NK-92 (cell line): ENCODE measurements at regions not wholly inside any gene's neighbourhood (a gene's known extent, or its start where the extent isn't known, plus 50 kb on each side); places are given as distances from the start of the nearest gene placed in this dataset.
A peak's percentile ranks its signal among the peaks of the same experiment; 100 is the strongest.

Source experiments
- DNase-seq: peaks from one replicate; lab custom pipeline; 2025; ENCODE audit not compliant: unreplicated experiment; lab: John Stamatoyannopoulos, UW

DNA sequence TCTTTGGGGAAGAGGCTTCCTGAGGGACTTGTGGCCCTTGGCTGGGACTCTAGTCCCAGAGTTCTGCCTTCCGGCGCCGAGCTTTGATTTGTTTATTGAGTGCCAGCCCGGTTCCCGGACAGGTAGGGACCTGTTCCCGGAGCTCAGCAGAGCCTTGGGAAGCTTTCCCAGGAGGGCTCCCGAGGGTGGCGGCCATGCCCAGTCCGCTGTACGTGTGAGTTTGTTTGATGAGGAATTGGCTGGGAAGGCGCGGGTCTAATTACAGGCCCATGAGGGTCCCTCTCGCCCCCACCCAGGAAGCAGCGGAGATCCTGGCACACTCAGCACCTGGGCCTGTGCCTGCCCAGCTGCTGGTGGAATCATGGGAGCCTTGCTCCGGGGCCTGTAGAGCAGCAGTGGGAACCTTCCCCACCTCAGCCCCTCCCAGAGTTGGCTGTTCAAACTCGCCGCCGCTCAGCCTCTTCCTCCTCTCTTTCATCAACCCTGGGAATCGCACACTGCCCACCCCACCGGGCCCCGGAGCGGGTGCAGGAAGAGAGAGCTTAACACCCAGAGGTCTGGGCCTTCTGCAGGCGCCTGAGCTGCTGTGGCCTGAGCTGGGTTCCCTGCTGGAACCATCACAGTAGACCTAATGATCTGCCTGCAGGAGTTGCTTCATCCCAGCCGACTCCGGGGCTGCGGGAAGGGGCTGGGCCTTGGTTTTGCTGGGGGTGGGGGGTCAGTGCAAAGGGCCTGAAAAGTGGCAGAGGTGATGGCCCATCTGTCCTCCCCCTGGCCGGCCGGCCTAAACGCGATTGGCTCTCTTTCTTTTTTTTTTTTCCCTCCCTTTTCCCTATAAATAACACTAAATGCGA lies 313.7 kb downstream of the SEC14L1 start:
- DNase-seq, result no peak

GRCh38 chr17:77455111-77455890 lies 314.5 kb downstream of the SEC14L1 start:
- DNase-seq, result no peak

DNA sequence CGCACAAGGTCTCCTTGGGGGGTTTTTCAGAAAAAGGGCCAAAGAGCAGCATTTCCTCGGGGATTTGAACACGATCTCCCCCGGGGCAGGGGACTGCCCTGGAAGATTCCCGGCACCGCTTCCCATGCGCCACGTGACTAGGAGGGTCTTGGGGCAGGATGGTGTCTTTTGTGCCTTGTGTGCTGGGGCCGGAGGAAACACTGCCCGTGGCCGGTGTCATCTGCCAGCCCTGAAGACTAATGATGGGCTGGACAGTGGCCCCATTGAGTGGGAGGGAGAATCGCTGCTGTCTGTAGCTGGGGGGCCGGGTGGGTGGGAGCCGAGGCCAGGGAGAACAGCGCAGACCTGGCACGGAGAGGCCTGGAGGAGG lies 315.1 kb downstream of the SEC14L1 start:
- no peak for DNase-seq

GRCh38 chr17:77456271-77456950 lies 315.6 kb downstream of the SEC14L1 start:
- no peak for DNase-seq

DNA sequence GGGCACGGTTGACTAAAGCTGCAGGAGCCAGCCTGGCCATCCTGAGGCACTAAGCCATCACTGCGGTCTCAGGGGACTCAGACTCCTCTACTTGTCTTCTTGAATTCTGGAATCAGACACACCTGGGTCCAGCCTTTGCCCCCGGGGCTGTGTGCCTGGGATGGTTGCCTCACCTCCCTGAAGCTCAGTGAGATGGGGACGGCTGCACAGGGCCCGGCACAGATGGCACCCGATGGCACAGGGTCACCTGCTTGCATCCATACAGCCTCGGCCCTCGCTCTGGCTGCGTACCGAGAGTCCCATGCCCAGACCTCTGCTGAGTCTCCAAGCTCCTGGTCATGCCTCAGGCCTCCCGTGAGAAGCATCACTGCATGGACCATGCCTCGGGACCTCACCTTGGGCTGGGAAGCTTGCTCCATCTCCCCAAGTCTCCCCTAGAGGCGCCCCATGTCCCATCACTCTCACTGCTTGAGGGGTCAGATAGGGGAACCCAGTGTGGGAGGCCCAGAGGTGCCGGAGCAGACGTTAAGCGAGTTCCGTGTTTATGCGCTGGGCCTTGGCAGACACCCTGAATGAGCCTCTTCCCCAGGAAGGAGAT lies 316.3 kb downstream of the SEC14L1 start:
- no peak for DNase-seq

GRCh38 chr17:77457572-77458201 lies 316.9 kb downstream of the SEC14L1 start:
- DNase-seq, result no peak

DNA sequence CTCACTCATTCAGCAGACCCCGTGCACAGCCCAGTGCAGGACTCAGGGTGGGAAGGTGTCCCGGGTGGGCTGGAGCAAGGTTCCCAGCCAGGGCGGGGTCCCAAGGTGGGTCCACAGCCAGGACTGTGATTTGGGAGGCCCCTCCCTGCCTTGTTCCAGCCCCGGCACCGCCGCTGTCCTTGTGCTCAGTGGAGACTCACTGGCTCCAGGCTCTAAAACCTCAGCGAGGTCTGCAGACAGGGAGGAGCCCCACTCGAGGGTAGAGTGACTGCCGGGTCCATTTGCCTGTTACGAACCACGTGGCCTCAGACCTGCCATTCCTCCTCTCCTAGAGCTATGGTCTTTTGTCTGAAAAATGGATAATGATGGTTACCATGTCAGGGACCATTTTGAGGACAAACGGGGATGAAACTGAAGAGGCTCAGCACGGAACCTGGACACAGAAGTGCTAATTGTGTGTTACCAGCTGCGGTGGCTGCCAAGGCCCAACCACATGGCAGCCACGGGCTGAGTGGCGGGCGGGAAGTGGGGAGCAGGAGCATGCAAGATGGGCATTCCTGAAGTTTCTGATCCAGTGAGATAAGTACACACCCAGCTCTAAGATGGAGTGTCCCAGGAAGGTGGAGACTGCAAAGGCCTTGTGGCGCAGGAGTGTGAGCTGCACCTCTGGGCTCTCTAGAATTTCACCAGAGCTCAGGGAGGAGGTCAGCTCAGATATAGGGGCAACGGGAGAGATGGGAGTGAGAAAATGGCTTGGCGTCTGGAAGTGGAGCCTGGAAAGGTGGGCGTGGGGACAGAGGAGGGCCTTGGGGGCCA lies 317.6 kb downstream of the SEC14L1 start:
- no peak for DNase-seq

DNA sequence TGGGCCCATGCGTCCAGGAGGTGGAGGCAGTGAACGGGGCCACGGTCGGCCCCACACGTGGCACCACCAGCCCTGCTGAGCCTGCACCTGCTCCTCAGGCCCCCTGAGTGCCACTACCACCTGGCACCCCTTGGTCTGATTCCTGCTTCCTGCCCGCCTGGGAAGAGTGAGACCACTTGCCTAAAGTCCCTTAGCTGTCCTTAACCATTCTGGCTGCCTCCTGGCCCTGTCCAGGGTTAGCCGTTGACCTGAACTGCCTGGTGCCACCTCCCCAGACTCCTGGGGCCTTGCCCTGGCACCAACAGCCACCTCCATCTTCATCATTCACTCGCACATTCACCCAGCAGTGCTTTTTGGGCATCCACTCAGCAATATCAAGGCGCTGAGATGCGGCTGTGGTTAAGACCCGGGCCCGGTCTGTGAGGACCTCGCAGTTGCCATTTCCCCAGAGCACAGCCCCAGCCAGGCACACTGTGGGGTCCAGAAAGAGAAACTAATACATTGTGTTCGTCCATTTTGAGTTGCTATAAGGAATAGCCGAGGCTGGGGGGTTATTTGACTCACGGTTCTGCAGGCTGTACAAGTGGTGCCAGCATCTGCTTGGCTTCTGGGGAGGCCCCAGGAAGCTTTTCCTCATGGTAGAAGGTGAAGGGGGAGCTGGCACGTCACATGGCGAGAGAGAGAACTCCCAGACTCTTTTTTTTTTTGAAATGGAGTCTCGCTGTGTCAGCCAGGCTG lies 318.4 kb downstream of the SEC14L1 start:
- no peak for DNase-seq

DNA sequence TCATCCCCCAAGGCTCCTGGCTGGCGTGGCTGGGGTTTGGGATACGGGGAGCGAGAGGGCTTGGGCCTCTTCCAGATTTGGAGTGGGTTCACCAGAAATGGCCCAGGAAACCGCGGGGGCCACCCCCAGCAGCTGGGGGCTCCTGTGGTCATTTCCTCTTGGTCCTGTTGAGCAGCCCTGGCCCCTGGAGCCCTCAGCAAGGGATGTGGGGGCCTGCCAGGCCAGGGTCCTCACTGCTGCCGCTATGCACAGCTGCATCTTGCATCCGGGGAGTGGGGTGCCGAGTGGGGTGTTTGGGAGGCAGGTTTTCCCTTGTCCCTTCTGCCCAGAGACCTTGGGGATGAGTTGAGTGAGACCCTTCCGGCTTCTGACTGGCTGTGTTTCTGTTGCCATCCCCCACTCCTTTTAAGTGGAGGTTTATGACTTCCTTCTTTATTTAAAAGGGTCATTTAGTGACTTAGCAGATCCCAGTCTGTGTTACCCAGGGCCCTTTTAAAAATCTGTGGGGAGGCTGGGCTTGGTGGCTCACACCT lies 319.8 kb downstream of the SEC14L1 start:
- DNase-seq, result no peak

DNA sequence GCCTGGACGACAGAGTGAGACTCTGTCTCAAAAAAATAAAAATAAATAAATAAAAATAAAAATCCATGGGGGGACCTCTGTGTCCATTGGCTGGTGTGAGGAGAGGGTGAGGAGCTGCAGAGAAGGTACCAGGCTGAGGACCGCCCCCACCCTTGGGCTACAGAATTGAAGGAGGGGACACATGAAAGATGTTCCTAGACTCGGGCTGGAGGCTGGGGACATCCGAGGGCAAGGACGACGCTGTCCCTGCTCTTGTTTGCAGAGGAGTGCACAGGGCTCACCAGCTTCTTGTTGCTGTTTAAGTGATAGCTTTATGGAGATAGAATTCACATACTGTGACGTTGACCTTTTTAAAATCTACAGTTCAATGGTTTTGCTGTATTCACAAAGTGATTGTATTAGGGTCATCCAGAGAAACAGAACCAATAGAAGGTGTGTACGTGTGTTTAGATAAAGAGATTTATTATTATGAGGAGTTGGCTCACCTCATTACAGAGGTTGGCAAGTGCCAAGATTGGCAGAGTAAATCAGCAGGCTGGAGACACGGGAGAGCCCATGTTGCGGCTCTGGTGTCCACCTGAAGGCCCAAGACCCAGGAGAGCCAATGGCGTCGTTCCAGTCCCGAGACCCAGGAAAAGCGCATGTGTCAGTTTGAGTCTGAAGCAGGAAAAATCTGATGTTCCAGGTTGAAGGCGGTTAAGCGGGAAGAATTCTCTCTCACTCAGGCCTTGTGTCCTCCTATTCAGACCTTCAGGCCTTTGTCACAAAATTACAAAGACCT lies 320.7 kb downstream of the SEC14L1 start:
- no peak for DNase-seq

DNA sequence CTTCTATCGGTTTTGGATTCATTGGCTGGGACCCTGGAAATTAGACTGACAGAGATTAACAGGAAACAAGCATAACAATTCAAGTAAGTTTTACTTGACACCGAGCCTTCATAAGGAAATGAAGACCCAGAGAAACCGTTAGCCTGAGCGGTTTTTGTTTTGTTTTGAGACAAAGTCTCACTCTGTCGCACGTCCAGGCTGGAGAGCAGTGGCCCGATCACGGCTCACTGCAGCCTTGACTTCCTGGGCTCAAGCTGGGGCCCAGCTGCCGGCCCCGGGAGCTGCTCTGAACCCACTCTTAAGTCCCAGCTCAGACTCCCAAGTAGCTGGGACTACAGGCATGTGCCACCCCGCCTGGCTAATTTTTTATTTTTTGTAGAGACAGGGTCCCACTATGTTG lies 321.3 kb downstream of the SEC14L1 start:
- no peak for DNase-seq

DNA sequence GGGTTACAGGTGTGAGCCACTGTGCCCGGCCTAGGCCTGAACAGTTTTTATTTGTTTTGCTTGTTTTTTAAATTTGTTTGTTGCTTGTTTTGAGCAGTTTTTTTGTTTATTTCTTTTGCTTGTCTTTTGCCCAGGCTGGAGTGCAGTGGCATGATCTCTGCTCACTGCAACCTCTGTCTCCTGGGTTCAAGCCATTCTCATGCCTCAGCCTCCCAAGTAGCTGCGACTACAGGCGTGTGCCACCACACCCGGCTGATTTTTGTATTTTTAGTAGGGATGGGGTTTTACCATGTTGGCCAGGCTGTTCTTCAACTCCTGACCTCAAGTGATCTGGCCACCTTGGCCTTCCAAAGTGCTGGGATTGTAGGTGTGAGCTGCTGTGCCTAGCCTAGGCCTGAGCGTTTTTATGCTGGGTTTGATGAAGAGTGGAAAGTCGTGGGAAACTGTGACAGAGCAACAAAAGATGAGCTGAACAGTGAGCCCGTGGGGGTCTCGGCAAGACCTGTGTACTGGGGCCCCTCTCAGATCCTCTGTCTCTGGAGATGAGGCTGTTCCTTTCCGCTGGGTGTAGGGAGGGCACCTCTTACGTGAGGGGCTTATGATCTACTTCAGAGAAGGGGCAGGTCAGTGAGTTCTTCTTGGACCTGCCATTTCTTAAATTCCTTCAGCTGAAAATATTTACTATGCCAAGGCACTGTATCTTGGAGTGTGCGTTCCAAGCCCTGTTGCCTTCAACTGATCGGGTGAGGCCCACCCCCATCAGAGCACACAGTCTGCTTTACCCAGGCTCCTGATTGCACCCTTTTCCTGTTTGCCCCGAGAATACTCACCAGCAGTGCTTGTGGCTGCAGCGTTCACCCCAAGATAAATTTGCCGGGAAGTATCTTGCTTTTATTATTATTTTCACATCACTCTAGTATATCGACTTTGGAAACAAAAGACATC lies 322.1 kb downstream of the SEC14L1 start:
- DNase-seq, result no peak

DNA sequence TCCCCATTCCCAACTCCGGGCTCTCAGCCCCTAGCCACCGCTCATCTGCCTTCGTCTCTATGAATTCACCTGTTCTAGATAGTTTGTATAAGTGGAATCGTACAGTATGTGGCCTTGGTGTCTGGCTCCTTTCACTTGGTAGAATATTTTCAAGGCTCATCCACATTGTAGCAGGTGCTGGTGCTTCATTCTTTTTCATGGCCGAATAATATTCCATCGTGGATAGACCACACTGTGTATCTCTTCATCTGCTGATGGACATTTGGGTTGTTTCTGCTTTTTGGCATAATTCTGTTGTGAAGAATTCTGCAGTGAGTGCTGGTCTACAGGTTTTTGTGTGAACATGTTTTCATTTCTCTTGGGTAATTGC lies 324.2 kb downstream of the SEC14L1 start:
- DNase-seq, result no peak

- peak; percentile 40 for DNase-seq
Observed at GRCh38 chr17:77465358-77466041, 324.7 kb downstream of the SEC14L1 start.

GRCh38 chr17:77466140-77466539 lies 325.4 kb downstream of the SEC14L1 start:
- no peak for DNase-seq

DNA sequence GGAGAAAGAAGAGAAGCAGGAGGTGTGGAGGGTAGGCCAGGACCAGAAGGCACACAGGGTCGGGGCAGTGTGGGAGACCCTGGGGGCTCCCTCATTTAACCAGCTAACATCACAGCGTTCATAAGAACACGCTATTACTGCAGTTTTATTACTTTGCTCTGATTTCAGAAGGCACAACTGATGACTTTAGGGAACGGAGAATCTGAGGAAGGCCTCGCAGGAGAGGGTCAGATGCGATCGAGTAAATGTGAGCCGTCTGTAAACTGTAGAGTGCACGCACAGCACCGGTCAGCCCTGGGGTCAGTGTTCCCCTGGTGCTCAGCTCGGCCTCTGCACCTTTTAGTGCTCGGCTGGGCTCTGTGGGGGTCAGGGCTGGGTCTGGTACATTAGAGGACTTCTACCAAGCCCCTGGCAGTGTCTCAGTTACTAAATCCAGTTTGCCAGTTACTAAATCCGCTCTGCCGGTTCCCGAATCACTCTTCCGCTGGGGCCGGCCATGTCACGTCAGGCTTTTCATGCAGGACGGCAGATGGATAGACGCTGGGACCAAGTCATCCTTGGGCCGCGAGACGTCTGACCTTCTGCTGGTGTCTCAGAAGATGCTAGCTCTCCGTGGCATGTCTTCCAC lies 325.9 kb downstream of the SEC14L1 start:
- DNase-seq, result no peak
